ENCODE measurements at regions not wholly inside any gene's neighbourhood (a gene's known extent, or its start where the extent isn't known, plus 50 kb on each side); places are given as distances from the start of the nearest gene placed in this dataset.

- Histone ChIP-seq H3K4me2 (replicated peaks; ENCODE audit: extremely low read depth, low read length, poor library complexity, severe bottlenecking) (no peak overlapping the region), H4K20me1 (ENCODE audit: insufficient read depth, low read length) (no peaks in the 10 kb centered on the region), H3K9me3 (replicated peaks in 1 of 2; ENCODE audit: control insufficient read depth in 1 of 2, insufficient read depth in 1 of 2, low read length in 2 of 2) (no peaks in the 10 kb centered on the region), H3K9ac (ENCODE audit: insufficient read depth, low read length, poor library complexity, severe bottlenecking) (no peak overlapping the region), H3K4me3 (replicated peaks in 1 of 3; ENCODE audit: low read depth in 2 of 3, low read length in 3 of 3) (no peak overlapping the region), H2AFZ (ENCODE audit: insufficient read depth, low read depth, low read length, poor library complexity, severe bottlenecking) (no peak overlapping the region), H3K4me1 (ENCODE audit: control insufficient read depth in 1 of 2, insufficient read depth in 2 of 2, low read length in 2 of 2) (no peaks in the 10 kb centered on the region), H3K36me3 (replicated peaks in 1 of 2; ENCODE audit: control insufficient read depth in 1 of 2, insufficient read depth in 2 of 2, low read length in 2 of 2) (no peaks in the 10 kb centered on the region), H3K27me3 (ENCODE audit: control insufficient read depth in 2 of 2, insufficient read depth in 2 of 2, low read length in 2 of 2) (no peaks in the 10 kb centered on the region), H3K79me2 (ENCODE audit: insufficient read depth, low read length) (no peaks in the 10 kb centered on the region), H3K27ac (ENCODE audit: low read depth in 1 of 2, low read length in 2 of 2) (no peak overlapping the region)
- no peak overlapping the region for H3K4me3 Mint-ChIP-seq
- no peak for TF ChIP-seq CTCF (IDR thresholded peaks at IDR 0.05)
- no peaks in the 10 kb centered on the region for H3K4me1 Mint-ChIP-seq
- H3K36me3 Mint-ChIP-seq: no peaks in the 10 kb centered on the region
- H3K27me3 Mint-ChIP-seq (ENCODE audit: low read depth in 3 of 3): peaks cover 0 to 2% (median 0%) of the 10 kb centered on the region in 3 donors
- peaks cover 0 to 4% (median 2%) of the 10 kb centered on the region in 7 donors for H3K9me3 Mint-ChIP-seq
- WGBS (ENCODE audit: insufficient coverage): no CpG with 5 or more reads among the region's 6 CpGs
- no peak overlapping the region for H3K27ac Mint-ChIP-seq
- intact Hi-C loops (cut with micrococcal nuclease): no loop called here
- DNase-seq: no peak
These were observed 52.6 kb upstream of the TMEM106B start for GRCh38 chr7:12158334-12159060.

- intact Hi-C loops (cut with micrococcal nuclease): no loop called here
- Histone ChIP-seq H3K27ac (ENCODE audit: low read depth in 1 of 2, low read length in 2 of 2) (no peak overlapping the region), H3K9ac (ENCODE audit: insufficient read depth, low read length, poor library complexity, severe bottlenecking) (no peak overlapping the region), H3K79me2 (ENCODE audit: insufficient read depth, low read length) (no peaks in the 10 kb centered on the region), H3K9me3 (replicated peaks in 1 of 2; ENCODE audit: control insufficient read depth in 1 of 2, insufficient read depth in 1 of 2, low read length in 2 of 2) (no peaks in the 10 kb centered on the region), H3K4me2 (replicated peaks; ENCODE audit: extremely low read depth, low read length, poor library complexity, severe bottlenecking) (no peak overlapping the region), H2AFZ (ENCODE audit: insufficient read depth, low read depth, low read length, poor library complexity, severe bottlenecking) (no peak overlapping the region), H3K4me1 (ENCODE audit: control insufficient read depth in 1 of 2, insufficient read depth in 2 of 2, low read length in 2 of 2) (no peaks in the 10 kb centered on the region), H3K36me3 (replicated peaks in 1 of 2; ENCODE audit: control insufficient read depth in 1 of 2, insufficient read depth in 2 of 2, low read length in 2 of 2) (no peaks in the 10 kb centered on the region), H3K27me3 (ENCODE audit: control insufficient read depth in 2 of 2, insufficient read depth in 2 of 2, low read length in 2 of 2) (no peaks in the 10 kb centered on the region), H3K4me3 (replicated peaks in 1 of 3; ENCODE audit: low read depth in 2 of 3, low read length in 3 of 3) (no peak overlapping the region), H4K20me1 (ENCODE audit: insufficient read depth, low read length) (no peaks in the 10 kb centered on the region)
- Mint-ChIP-seq H3K27ac (no peak overlapping the region), H3K4me1 (no peaks in the 10 kb centered on the region), H3K36me3 (no peaks in the 10 kb centered on the region), H3K27me3 (ENCODE audit: low read depth in 3 of 3) (peaks cover 0 to 3% (median 0%) of the 10 kb centered on the region in 3 donors), H3K4me3 (no peak overlapping the region), H3K9me3 (peaks cover 0 to 5% (median 3%) of the 10 kb centered on the region in 7 donors)
- no peak for DNase-seq
- no CpG with 5 or more reads among the region's 2 CpGs for WGBS (ENCODE audit: insufficient coverage)
- no peak for TF ChIP-seq CTCF (IDR thresholded peaks at IDR 0.05)
These were observed 49.9 kb upstream of the TMEM106B start for GRCh38 chr7:12161146-12161545.
